Neural cell (in vitro differentiated cells): ENCODE measurements at regions not wholly inside any gene's neighbourhood (a gene's known extent, or its start where the extent isn't known, plus 50 kb on each side); places are given as distances from the start of the nearest gene placed in this dataset.

Source experiments
- H2AFZ ChIP-seq: fragments of 200-600, 300-800 bp; sonication (generic), shearing (Covaris generic); 2 replicates; pipeline ENCODE4 v1.6.0; 2014; ENCODE audit warnings: low read depth, mild to moderate bottlenecking, antibody characterized with exemption, low read length, moderate library complexity
- H3F3A ChIP-seq: fragments of 200-600 bp; shearing (Covaris generic); 2 replicates; pipeline ENCODE4 v1.6.1; 2016; ENCODE audit warnings: mild to moderate bottlenecking, moderate library complexity, mixed read lengths, antibody characterized with exemption, low read length; ENCODE audit not compliant: insufficient read depth, poor library complexity, severe bottlenecking
- H3K27ac ChIP-seq: fragments of 200-600, 300-800 bp; sonication (generic), shearing (Covaris generic); 2 replicates; pipeline ENCODE4 v1.5.1; 2014; ENCODE audit warnings: mild to moderate bottlenecking, low read length, moderate library complexity
- H3K27me3 ChIP-seq: fragments of 300-800, 200-600 bp; sonication (generic), shearing (Covaris generic); 2 replicates; pipeline ENCODE4 v1.6.0; 2014; ENCODE audit warnings: mild to moderate bottlenecking, low read depth, low read length, moderate library complexity; ENCODE audit not compliant: insufficient read depth
- H3K36me3 ChIP-seq: fragments of 300-800, 200-600 bp; sonication (generic), shearing (Covaris generic); 2 replicates; pipeline ENCODE4 v1.5.1; 2014; ENCODE audit warnings: mild to moderate bottlenecking, antibody characterized with exemption, low read length, moderate library complexity; ENCODE audit not compliant: insufficient read depth
- H3K4me2 ChIP-seq: fragments of 300-800, 200-600 bp; sonication (generic), shearing (Covaris generic); 2 replicates; pipeline ENCODE4 v1.6.0; 2014; ENCODE audit warnings: mild to moderate bottlenecking, low read length
- H3K4me3 ChIP-seq: fragments of 300-800, 200-600 bp; sonication (generic), shearing (Covaris generic); 2 replicates; pipeline ENCODE4 v1.5.1; 2014; ENCODE audit warnings: mild to moderate bottlenecking, low read length, moderate library complexity
- H3K79me2 ChIP-seq: fragments of 200-600 bp; shearing (Covaris generic); replicated peaks from 2 replicates; pipeline ENCODE4 v1.6.0; 2014; ENCODE audit warnings: mild to moderate bottlenecking, low read length, moderate library complexity; ENCODE audit not compliant: insufficient read depth
- H3K9ac ChIP-seq: fragments of 300-800, 200-600 bp; sonication (generic), shearing (Covaris generic); 2 replicates; pipeline ENCODE4 v1.6.1; 2016; ENCODE audit warnings: mild to moderate bottlenecking, low read length, mixed read lengths
- H3K9me2 ChIP-seq: fragments of 200-600 bp; shearing (Covaris generic); 2 replicates; pipeline ENCODE4 v1.6.1; 2016; ENCODE audit warnings: mild to moderate bottlenecking, low read length, mixed read lengths; ENCODE audit not compliant: insufficient read depth
- H3K9me3 ChIP-seq: fragments of 200-600, 300-800 bp; sonication (generic), shearing (Covaris generic); 2 replicates; pipeline ENCODE4 v1.6.1; 2016; ENCODE audit warnings: mild to moderate bottlenecking, mixed run types, low read length, moderate library complexity, mixed read lengths
- H4K20me1 ChIP-seq: fragments of 200-600 bp; shearing (Covaris generic); 2 replicates; pipeline ENCODE4 v1.6.1; 2016; ENCODE audit warnings: mild to moderate bottlenecking, mixed run types; ENCODE audit not compliant: insufficient read depth
- CTCF ChIP-seq: fragments of 450-650 bp; IDR thresholded peaks from 2 replicates; pipeline ENCODE4 v1.5.1; 2014; ENCODE audit warnings: antibody characterized with exemption, mild to moderate bottlenecking, moderate library complexity; ENCODE audit not compliant: poor library complexity, severe bottlenecking
- EP300 ChIP-seq: fragments of 450-650 bp; conservative IDR thresholded peaks from 2 replicates; pipeline ENCODE4 v1.6.1; 2014; ENCODE audit warnings: antibody characterized with exemption, mild to moderate bottlenecking, moderate library complexity; ENCODE audit not compliant: poor library complexity, severe bottlenecking
- EZH2 ChIP-seq: fragments of 200-600, 300-800 bp; shearing (Covaris generic), sonication (generic); IDR thresholded peaks from 2 replicates; pipeline ENCODE4 v1.6.1; 2014; ENCODE audit warnings: antibody characterized with exemption, low read length, borderline replicate concordance, mild to moderate bottlenecking; ENCODE audit not compliant: insufficient read depth, poor library complexity, severe bottlenecking
- MXI1 ChIP-seq: fragments of 450-650 bp; conservative IDR thresholded peaks from 2 replicates; pipeline ENCODE4 v1.6.1; 2014; ENCODE audit warnings: antibody characterized with exemption, mild to moderate bottlenecking; ENCODE audit not compliant: poor library complexity, severe bottlenecking
- POLR2AphosphoS5 ChIP-seq: IDR thresholded peaks from 2 replicates; pipeline ENCODE4 v1.6.1; 2012
- RAD21 ChIP-seq: fragments of 450-650 bp; conservative IDR thresholded peaks from 2 replicates; pipeline ENCODE4 v1.6.1; 2014; ENCODE audit warnings: antibody characterized with exemption, mild to moderate bottlenecking, moderate library complexity
- REST ChIP-seq: IDR thresholded peaks from 2 replicates; pipeline ENCODE4 v1.6.1; 2012; ENCODE audit warnings: borderline replicate concordance
- SMC3 ChIP-seq: fragments of 450-650 bp; conservative IDR thresholded peaks from 2 replicates; pipeline ENCODE4 v1.6.1; 2014; ENCODE audit warnings: antibody characterized with exemption, mild to moderate bottlenecking, moderate library complexity; ENCODE audit not compliant: poor library complexity
- TAF1 ChIP-seq: IDR thresholded peaks from 2 replicates; pipeline ENCODE4 v1.6.1; 2012; ENCODE audit warnings: low read depth

- no peak overlapping the region for H3K4me3 ChIP-seq
- H3F3A ChIP-seq, result no peaks in the 10 kb centered on the region
- H3K27me3 ChIP-seq, result no peaks in the 10 kb centered on the region
- H3K4me2 ChIP-seq, result no peak overlapping the region
- peak; percentile 42 for TF ChIP-seq REST
- no peak for TF ChIP-seq MXI1
- TF ChIP-seq TAF1, result no peak
- no peak for TF ChIP-seq SMC3
- no peaks in the 10 kb centered on the region for H4K20me1 ChIP-seq
- no peak overlapping the region for H2AFZ ChIP-seq
- H3K9me2 ChIP-seq, result no peaks in the 10 kb centered on the region
- no peak overlapping the region for H3K9ac ChIP-seq
- no peak overlapping the region for H3K27ac ChIP-seq
- no peaks in the 10 kb centered on the region for H3K79me2 ChIP-seq
- H3K36me3 ChIP-seq, result no peaks in the 10 kb centered on the region
- H3K9me3 ChIP-seq, result no peaks in the 10 kb centered on the region
Measured at GRCh38 chr5:153895266-153895665, 143.4 kb downstream of the FAM114A2 start.

- Histone ChIP-seq H3K27me3 (no peaks in the 10 kb centered on the region), H2AFZ (no peak overlapping the region), H3K27ac (no peak overlapping the region), H3K36me3 (no peaks in the 10 kb centered on the region), H3K9me3 (no peaks in the 10 kb centered on the region), H3K9me2 (no peaks in the 10 kb centered on the region), H3K4me2 (no peak overlapping the region), H3K79me2 (no peaks in the 10 kb centered on the region), H3F3A (no peaks in the 10 kb centered on the region), H3K4me3 (no peak overlapping the region), H3K9ac (no peak overlapping the region), H4K20me1 (no peaks in the 10 kb centered on the region)
- TF ChIP-seq CTCF (no peak), MXI1 (no peak), REST (no peak), EP300 (no peak), SMC3 (no peak), EZH2 (no peak), POLR2AphosphoS5 (no peak), RAD21 (no peak), TAF1 (no peak)
Measured at GRCh38 chr5:153893817-153894216, 144.9 kb downstream of the FAM114A2 start.
